B cell (primary cell): ENCODE measurements at regions not wholly inside any gene's neighbourhood (a gene's known extent, or its start where the extent isn't known, plus 50 kb on each side); places are given as distances from the start of the nearest gene placed in this dataset.

Experiments used
- EZH2 ChIP-seq: IDR thresholded peaks from 2 replicates; pipeline ENCODE4 v1.6.1; 2012; ENCODE audit warnings: borderline replicate concordance, low read depth, mild to moderate bottlenecking, moderate library complexity, low read length; ENCODE audit not compliant: insufficient read depth, poor library complexity, severe bottlenecking
- TF ChIP-seq, protein P1 (sequence below): fragments of 200-600 bp; IDR thresholded peaks from one replicate; pipeline ENCODE4 v1.8.0; 2022; ENCODE audit warnings: antibody characterized with exemption, mild to moderate bottlenecking

DNA sequence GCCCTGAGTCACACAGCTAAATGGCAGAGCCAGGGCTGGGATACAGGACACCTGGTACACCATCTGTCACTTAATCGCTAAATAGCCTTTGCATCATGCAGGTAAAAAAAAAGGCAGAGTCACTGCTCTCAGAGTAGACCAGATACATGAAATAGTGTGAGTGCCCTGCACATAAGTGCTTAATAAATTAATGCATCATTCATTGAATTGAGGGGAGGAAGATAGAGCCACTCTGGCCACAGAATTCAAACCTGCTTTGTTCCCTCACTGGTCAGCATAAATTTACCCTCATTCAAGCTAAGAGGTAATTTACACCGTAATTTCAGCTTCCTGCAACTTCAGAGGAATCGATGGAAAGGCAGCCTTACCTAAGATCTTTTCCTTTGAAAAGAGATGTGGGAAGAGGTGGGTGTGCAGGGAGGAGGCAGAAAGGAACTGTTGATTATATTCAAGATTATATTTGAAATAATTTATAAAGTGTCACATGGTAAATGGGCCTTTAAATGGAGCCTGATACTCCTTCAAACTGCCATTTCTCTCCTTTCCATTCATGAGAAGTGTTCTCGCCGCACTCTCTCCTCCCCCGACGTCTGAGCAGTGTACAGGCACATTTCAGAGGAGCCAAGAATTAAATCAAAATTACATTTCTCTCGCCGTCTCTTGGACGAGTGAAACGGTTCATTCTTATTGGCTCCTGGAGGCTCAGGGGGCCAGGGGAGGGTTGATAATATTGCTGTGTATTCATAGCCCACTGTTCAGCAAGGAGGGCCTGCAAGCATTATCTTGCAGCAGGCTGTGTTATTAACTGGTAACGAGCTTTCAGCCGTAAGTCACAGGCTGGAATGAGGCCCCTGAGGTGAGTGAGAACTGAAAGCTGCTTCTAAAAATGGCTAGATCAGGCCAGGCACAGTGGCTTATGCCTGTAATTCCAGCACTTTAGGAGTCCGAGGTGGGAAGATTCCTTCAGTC is 52.2 kb upstream of the HMGXB4 start:
- TF ChIP-seq, protein P1, sequence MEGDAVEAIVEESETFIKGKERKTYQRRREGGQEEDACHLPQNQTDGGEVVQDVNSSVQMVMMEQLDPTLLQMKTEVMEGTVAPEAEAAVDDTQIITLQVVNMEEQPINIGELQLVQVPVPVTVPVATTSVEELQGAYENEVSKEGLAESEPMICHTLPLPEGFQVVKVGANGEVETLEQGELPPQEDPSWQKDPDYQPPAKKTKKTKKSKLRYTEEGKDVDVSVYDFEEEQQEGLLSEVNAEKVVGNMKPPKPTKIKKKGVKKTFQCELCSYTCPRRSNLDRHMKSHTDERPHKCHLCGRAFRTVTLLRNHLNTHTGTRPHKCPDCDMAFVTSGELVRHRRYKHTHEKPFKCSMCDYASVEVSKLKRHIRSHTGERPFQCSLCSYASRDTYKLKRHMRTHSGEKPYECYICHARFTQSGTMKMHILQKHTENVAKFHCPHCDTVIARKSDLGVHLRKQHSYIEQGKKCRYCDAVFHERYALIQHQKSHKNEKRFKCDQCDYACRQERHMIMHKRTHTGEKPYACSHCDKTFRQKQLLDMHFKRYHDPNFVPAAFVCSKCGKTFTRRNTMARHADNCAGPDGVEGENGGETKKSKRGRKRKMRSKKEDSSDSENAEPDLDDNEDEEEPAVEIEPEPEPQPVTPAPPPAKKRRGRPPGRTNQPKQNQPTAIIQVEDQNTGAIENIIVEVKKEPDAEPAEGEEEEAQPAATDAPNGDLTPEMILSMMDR, result no peak
- TF ChIP-seq EZH2, result no peak
